GM23338 (cell line): ENCODE measurements at regions not wholly inside any gene's neighbourhood (a gene's known extent, or its start where the extent isn't known, plus 50 kb on each side); places are given as distances from the start of the nearest gene placed in this dataset.

Experiments used
- ATAC-seq: fragments of 200-7000 bp; cut with Tn5 transposase; 3 replicates; pipeline ENCODE4 v1.9.1; 2020
- DNase-seq: peaks from one replicate; pipeline ENCODE4 v3.0.0-alpha.2; 2015; ENCODE audit warnings: low spot score
- H2AFZ ChIP-seq: fragments of 200-600 bp; sonication (generic); 2 replicates; pipeline ENCODE4 v1.8.0; 2016; ENCODE audit warnings: antibody characterized with exemption, mild to moderate bottlenecking, moderate library complexity
- H3F3A ChIP-seq: fragments of 200-600 bp; sonication (generic); replicated peaks from 2 replicates; pipeline ENCODE4 v1.8.0; 2017; ENCODE audit warnings: antibody characterized with exemption, mixed run types, low read depth
- H3K27ac ChIP-seq: fragments of 200-600 bp; sonication (generic); 2 replicates; pipeline ENCODE4 v1.6.1; 2016; ENCODE audit warnings: low read depth
- H3K27me3 ChIP-seq: fragments of 200-600 bp; sonication (generic); 2 replicates; pipeline ENCODE4 v1.8.0; 2016; ENCODE audit warnings: mild to moderate bottlenecking, mixed run types, moderate library complexity; ENCODE audit not compliant: insufficient read depth
- H3K36me3 ChIP-seq: fragments of 200-600 bp; sonication (generic); 2 replicates; pipeline ENCODE4 v1.8.0; 2016; ENCODE audit warnings: mild to moderate bottlenecking; ENCODE audit not compliant: insufficient read depth
- H3K4me1 ChIP-seq: fragments of 200-600 bp; sonication (generic); 2 replicates; pipeline ENCODE4 v1.8.0; 2016; ENCODE audit warnings: mild to moderate bottlenecking, moderate library complexity; ENCODE audit not compliant: insufficient read depth
- H3K4me2 ChIP-seq: fragments of 200-600 bp; sonication (generic); 2 replicates; pipeline ENCODE4 v1.7.1; 2017; ENCODE audit warnings: mixed run types
- H3K4me3 ChIP-seq: fragments of 200-600 bp; sonication (generic); 2 replicates; pipeline ENCODE4 v1.6.1; 2016; ENCODE audit warnings: mixed run types
- H3K79me2 ChIP-seq: fragments of 200-600 bp; sonication (generic); replicated peaks from 2 replicates; pipeline ENCODE4 v1.8.0; 2017; ENCODE audit warnings: mild to moderate bottlenecking; ENCODE audit not compliant: insufficient read depth
- H3K9me2 ChIP-seq: fragments of 200-600 bp; sonication (generic); 2 replicates; pipeline ENCODE4 v1.8.0; 2017; ENCODE audit not compliant: insufficient read depth
- H4K20me1 ChIP-seq: fragments of 200-600 bp; sonication (generic); replicated peaks from 2 replicates; pipeline ENCODE4 v1.8.0; 2017; ENCODE audit warnings: mild to moderate bottlenecking; ENCODE audit not compliant: insufficient read depth
- H3K27ac Mint-ChIP-seq: 2 replicates; pipeline ENCODE4 v1.8.0; 2020; ENCODE audit warnings: inconsistent platforms, mild to moderate bottlenecking, moderate library complexity, mixed read lengths
- H3K27me3 Mint-ChIP-seq: 3 replicates; pipeline ENCODE4 v1.8.0; 2022; ENCODE audit warnings: low read depth, mild to moderate bottlenecking, moderate library complexity, mixed read lengths, inconsistent platforms; ENCODE audit not compliant: insufficient read depth, poor library complexity
- H3K36me3 Mint-ChIP-seq: 3 replicates; pipeline ENCODE4 v1.8.0; 2021; ENCODE audit warnings: low read depth, mild to moderate bottlenecking, inconsistent platforms, moderate library complexity, mixed read lengths
- H3K4me1 Mint-ChIP-seq: 3 replicates; pipeline ENCODE4 v1.8.0; 2020; ENCODE audit warnings: mild to moderate bottlenecking, inconsistent platforms, mixed read lengths
- H3K4me3 Mint-ChIP-seq: 3 replicates; pipeline ENCODE4 v1.8.0; 2021; ENCODE audit warnings: moderate library complexity, mild to moderate bottlenecking, inconsistent platforms, mixed read lengths
- H3K9me3 Mint-ChIP-seq: 3 replicates; pipeline ENCODE4 v1.8.0; 2020; ENCODE audit warnings: moderate library complexity, mild to moderate bottlenecking, inconsistent platforms, mixed read lengths
- CREB1 ChIP-seq: fragments of 250-450 bp; sonication (Bioruptor Pico); IDR thresholded peaks from 2 replicates; pipeline ENCODE4 v1.5.0; 2020; ENCODE audit warnings: low read depth, mild to moderate bottlenecking, moderate library complexity
- CTCF ChIP-seq, 2 experiments: fragments of 200-600 bp in 1 of 2; sonication (generic) in 1 of 2; conservative IDR thresholded peaks; 2 replicates each; pipeline versions ENCODE4 v1.5.1 to v1.6.1; 2016 to 2017; ENCODE audit warnings: antibody characterized with exemption in 2 of 2, low read depth in 2 of 2, mild to moderate bottlenecking in 2 of 2, moderate library complexity in 1 of 2
- ETS1 ChIP-seq: IDR thresholded peaks from 2 replicates; pipeline ENCODE4 v1.6.1; 2016; ENCODE audit warnings: antibody characterized with exemption
- EZH2 ChIP-seq: fragments of 200-600 bp; sonication (generic); IDR thresholded peaks from one replicate; pipeline ENCODE4 v1.8.0; 2017; ENCODE audit warnings: antibody characterized with exemption, mild to moderate bottlenecking, low read depth; ENCODE audit not compliant: unreplicated experiment
- EZH2phosphoT487 ChIP-seq: fragments of 200-600 bp; sonication (generic); IDR thresholded peaks from one replicate; pipeline ENCODE4 v1.8.1; 2018; ENCODE audit warnings: antibody characterized with exemption; ENCODE audit not compliant: unreplicated experiment
- JUNB ChIP-seq: IDR thresholded peaks from one replicate; pipeline ENCODE4 v1.6.1; 2016; ENCODE audit warnings: antibody characterized with exemption; ENCODE audit not compliant: unreplicated experiment
- NANOG ChIP-seq: IDR thresholded peaks from 2 replicates; pipeline ENCODE4 v1.6.1; 2016; ENCODE audit warnings: antibody characterized with exemption, borderline replicate concordance
- POLR2AphosphoS5 ChIP-seq: IDR thresholded peaks from 2 replicates; pipeline ENCODE4 v1.6.1; 2016; ENCODE audit warnings: antibody characterized with exemption, low read depth
- STAT1 ChIP-seq: IDR thresholded peaks from one replicate; pipeline ENCODE4 v1.6.1; 2016; ENCODE audit warnings: antibody characterized with exemption; ENCODE audit not compliant: unreplicated experiment
- ZNF114 ChIP-seq: fragments of 250-450 bp; sonication (Bioruptor Pico); IDR thresholded peaks from 2 replicates; pipeline ENCODE4 v1.5.0; 2020; ENCODE audit warnings: mild to moderate bottlenecking, moderate library complexity
- ZNF331 ChIP-seq: fragments of 250-450 bp; sonication (Bioruptor Pico); IDR thresholded peaks from 2 replicates; pipeline ENCODE4 v1.5.0; 2020; ENCODE audit warnings: low read depth, mild to moderate bottlenecking, moderate library complexity

- TF ChIP-seq POLR2AphosphoS5 (no peak), STAT1 (no peak), ETS1 (no peak), CREB1 (CRISPR knock-in tag) (no peak), EZH2phosphoT487 (no peak), JUNB (no peak), NANOG (no peak), ZNF331 (CRISPR knock-in tag) (no peak), EZH2 (no peak), ZNF114 (no peak)
- no peaks in the 10 kb centered on the region for H3K4me1 Mint-ChIP-seq
- no peak overlapping the region for H2AFZ ChIP-seq
Observed at GRCh38 chr18:76750917-76751890, 71.2 kb upstream of the ZNF236 start.

GRCh38 chr18:76750269-76750668 is 72.1 kb upstream of the ZNF236 start:
- no peak for TF ChIP-seq ZNF331 (CRISPR knock-in tag)
- no peak for TF ChIP-seq STAT1
- TF ChIP-seq EZH2phosphoT487 = no peak
- TF ChIP-seq ETS1 = no peak
- TF ChIP-seq ZNF114 = no peak
- no peak for TF ChIP-seq CTCF (conservative IDR thresholded peaks at IDR 0.05; ENCODE audit: low read depth in 2 of 2)
- TF ChIP-seq JUNB = no peak
- H3K9me3 Mint-ChIP-seq = peaks cover 67% of the 10 kb centered on the region
- no peaks in the 10 kb centered on the region for H3K79me2 ChIP-seq
- no peaks in the 10 kb centered on the region for H3K27me3 Mint-ChIP-seq
- H4K20me1 ChIP-seq = no peaks in the 10 kb centered on the region
- no peaks in the 10 kb centered on the region for H3K4me1 ChIP-seq
- 0 out of 2 replicates have a peak, but pooled peaks cover 5% of the 10 kb centered on the region for H3K9me2 ChIP-seq
- peaks cover 16% of the 10 kb centered on the region for H3K36me3 ChIP-seq
- DNase-seq = no peak
- no peak overlapping the region for H3K4me3 ChIP-seq
- H3K4me3 Mint-ChIP-seq = no peak overlapping the region
- no peak overlapping the region for H3K4me2 ChIP-seq
- H3K27ac ChIP-seq = no peak overlapping the region
- H2AFZ ChIP-seq = no peak overlapping the region
- H3K4me1 Mint-ChIP-seq = no peaks in the 10 kb centered on the region
- peaks cover 39% of the 10 kb centered on the region for H3K36me3 Mint-ChIP-seq
- H3K27ac Mint-ChIP-seq = no peak overlapping the region
- H3F3A ChIP-seq = no peaks in the 10 kb centered on the region
- ATAC-seq = no peak
- no peaks in the 10 kb centered on the region for H3K27me3 ChIP-seq

More at GRCh38 chr18:76750917-76751890, 71.2 kb upstream of the ZNF236 start:
- DNase-seq (no peak), ATAC-seq (no peak)
- Histone ChIP-seq H3K4me1 (no peaks in the 10 kb centered on the region), H3K4me2 (no peak overlapping the region), H3K27me3 (no peaks in the 10 kb centered on the region), H3K9me2 (0 out of 2 replicates have a peak, but pooled peaks cover 5% of the 10 kb centered on the region), H3K4me3 (no peak overlapping the region), H3F3A (no peaks in the 10 kb centered on the region), H3K36me3 (peaks cover 16% of the 10 kb centered on the region), H4K20me1 (no peaks in the 10 kb centered on the region), H3K27ac (no peak overlapping the region), H3K79me2 (no peaks in the 10 kb centered on the region)
- Mint-ChIP-seq H3K9me3 (peaks cover 58% of the 10 kb centered on the region), H3K36me3 (peaks cover 36% of the 10 kb centered on the region), H3K27me3 (no peaks in the 10 kb centered on the region), H3K27ac (no peak overlapping the region), H3K4me3 (no peak overlapping the region)
